GM23248 (cell line): ENCODE measurements at regions not wholly inside any gene's neighbourhood (a gene's known extent, or its start where the extent isn't known, plus 50 kb on each side); places are given as distances from the start of the nearest gene placed in this dataset.

ENCODE experiments used
- EZH2 ChIP-seq: fragments of 200-600 bp; sonication (generic); IDR thresholded peaks from 2 replicates; pipeline ENCODE4 v1.6.1; 2018; ENCODE audit warnings: antibody characterized with exemption, mild to moderate bottlenecking; ENCODE audit not compliant: insufficient read depth, poor library complexity, severe bottlenecking
- EZH2phosphoT487 ChIP-seq: fragments of 200-600 bp; sonication (generic); IDR thresholded peaks from 2 replicates; pipeline ENCODE4 v1.6.1; 2018; ENCODE audit warnings: antibody characterized with exemption, moderate library complexity, mild to moderate bottlenecking, low read depth; ENCODE audit not compliant: insufficient read depth

DNA sequence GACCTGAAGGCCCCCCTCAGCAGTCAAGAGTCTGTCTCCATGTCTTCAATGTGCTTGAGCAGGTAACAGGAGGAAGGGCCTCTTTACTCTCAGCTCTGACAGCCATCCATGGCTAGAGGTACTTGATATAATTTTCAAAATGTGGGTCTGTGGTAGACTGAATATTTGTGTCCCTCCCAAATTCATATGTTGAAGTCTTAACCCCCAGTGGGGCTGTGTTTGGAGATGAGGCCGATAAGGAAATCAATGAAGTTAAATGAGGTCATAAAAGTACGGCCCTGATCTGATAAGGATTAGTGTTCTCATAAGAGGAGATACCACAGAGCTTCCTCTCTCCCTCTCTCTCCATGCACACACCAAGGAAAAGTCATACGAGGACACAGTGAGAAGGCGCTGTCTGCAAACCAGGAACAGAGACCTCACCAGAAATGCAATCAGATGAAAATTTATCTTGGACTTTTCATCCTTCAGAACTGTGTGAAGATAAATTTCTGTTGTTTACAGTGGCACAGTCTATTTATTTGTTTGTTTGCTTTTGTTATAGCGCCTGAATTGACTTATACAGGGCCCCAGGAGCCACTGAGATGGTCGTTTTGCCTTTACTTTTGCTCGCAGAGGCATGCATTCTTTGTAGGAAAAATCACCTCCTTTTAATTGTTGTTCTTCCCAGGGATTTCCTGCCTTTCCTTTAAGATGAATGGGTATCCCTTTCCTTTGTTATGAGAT, 274.8 kb upstream of the TRIB2 start:
- TF ChIP-seq EZH2 (no peak), EZH2phosphoT487 (no peak)
